ENCODE measurements at regions not wholly inside any gene's neighbourhood (a gene's known extent, or its start where the extent isn't known, plus 50 kb on each side); places are given as distances from the start of the nearest gene placed in this dataset.

DNA sequence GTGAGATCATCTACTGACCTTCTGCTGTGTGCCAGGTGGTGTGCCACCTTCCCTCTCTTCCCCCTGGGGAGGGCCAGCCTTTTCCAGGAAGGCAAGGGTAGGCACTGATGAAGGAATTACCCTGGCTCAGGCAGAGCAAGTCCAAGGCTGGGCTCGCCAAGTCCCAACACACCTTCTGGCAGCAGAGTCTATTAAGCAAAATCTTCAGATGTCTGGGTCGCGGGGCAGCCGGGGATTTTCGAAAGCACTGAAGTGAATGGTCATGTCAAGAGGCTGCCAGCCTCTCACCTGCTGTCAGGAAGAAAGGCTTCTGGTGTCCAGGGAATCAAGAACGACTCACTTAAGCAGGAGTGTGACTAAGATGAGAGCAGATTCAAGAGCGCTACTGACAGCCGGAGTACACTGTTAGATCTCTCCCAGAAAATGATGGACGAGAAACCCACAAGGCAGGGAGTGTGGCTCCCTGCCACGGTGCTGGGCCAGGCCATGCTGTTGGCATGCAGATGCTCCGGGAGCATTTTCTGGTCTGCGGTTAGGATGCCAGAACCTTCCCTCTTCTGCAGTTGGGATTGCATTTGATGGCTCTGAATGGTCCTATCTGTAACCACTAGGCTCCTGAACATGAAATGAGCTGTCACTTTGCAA lies 479.8 kb downstream of the SHQ1 start:
- TF ChIP-seq, protein P1, sequence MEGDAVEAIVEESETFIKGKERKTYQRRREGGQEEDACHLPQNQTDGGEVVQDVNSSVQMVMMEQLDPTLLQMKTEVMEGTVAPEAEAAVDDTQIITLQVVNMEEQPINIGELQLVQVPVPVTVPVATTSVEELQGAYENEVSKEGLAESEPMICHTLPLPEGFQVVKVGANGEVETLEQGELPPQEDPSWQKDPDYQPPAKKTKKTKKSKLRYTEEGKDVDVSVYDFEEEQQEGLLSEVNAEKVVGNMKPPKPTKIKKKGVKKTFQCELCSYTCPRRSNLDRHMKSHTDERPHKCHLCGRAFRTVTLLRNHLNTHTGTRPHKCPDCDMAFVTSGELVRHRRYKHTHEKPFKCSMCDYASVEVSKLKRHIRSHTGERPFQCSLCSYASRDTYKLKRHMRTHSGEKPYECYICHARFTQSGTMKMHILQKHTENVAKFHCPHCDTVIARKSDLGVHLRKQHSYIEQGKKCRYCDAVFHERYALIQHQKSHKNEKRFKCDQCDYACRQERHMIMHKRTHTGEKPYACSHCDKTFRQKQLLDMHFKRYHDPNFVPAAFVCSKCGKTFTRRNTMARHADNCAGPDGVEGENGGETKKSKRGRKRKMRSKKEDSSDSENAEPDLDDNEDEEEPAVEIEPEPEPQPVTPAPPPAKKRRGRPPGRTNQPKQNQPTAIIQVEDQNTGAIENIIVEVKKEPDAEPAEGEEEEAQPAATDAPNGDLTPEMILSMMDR (IDR thresholded peaks at IDR 0.05; ENCODE audit: poor library complexity, severe bottlenecking): no peak
- no peak for DNase-seq (ENCODE audit: low spot score)
- Histone ChIP-seq H3K9me3 (ENCODE audit: severe bottlenecking) (no peaks in the 10 kb centered on the region), H3K4me3 (ENCODE audit: severe bottlenecking) (no peak overlapping the region), H3K36me3 (ENCODE audit: low read depth) (no peaks in the 10 kb centered on the region), H3K4me1 (ENCODE audit: insufficient read depth, poor library complexity, severe bottlenecking) (no peaks in the 10 kb centered on the region), H3K27me3 (ENCODE audit: insufficient read depth, poor library complexity, severe bottlenecking) (no peaks in the 10 kb centered on the region), H3K27ac (ENCODE audit: poor library complexity, severe bottlenecking) (no peak overlapping the region)
- ATAC-seq (ENCODE audit: low read depth): no peak

GRCh38 chr3:72361990-72362389 lies 486.3 kb downstream of the SHQ1 start:
- Histone ChIP-seq H3K4me1 (ENCODE audit: insufficient read depth, poor library complexity, severe bottlenecking) (no peaks in the 10 kb centered on the region), H3K36me3 (ENCODE audit: low read depth) (no peaks in the 10 kb centered on the region), H3K27me3 (ENCODE audit: insufficient read depth, poor library complexity, severe bottlenecking) (no peaks in the 10 kb centered on the region), H3K9me3 (ENCODE audit: severe bottlenecking) (no peaks in the 10 kb centered on the region), H3K4me3 (ENCODE audit: severe bottlenecking) (no peak overlapping the region), H3K27ac (ENCODE audit: poor library complexity, severe bottlenecking) (no peak overlapping the region)
- TF ChIP-seq, protein P1 (IDR thresholded peaks at IDR 0.05; ENCODE audit: poor library complexity, severe bottlenecking): no peak
- DNase-seq (ENCODE audit: low spot score) (no peak), ATAC-seq (ENCODE audit: low read depth) (no peak)

GRCh38 chr3:72359743-72360142 lies 488.5 kb downstream of the SHQ1 start:
- Histone ChIP-seq H3K27me3 (ENCODE audit: insufficient read depth, poor library complexity, severe bottlenecking) (no peaks in the 10 kb centered on the region), H3K9me3 (ENCODE audit: severe bottlenecking) (no peaks in the 10 kb centered on the region), H3K27ac (ENCODE audit: poor library complexity, severe bottlenecking) (no peak overlapping the region), H3K4me1 (ENCODE audit: insufficient read depth, poor library complexity, severe bottlenecking) (no peaks in the 10 kb centered on the region), H3K4me3 (ENCODE audit: severe bottlenecking) (no peak overlapping the region), H3K36me3 (ENCODE audit: low read depth) (no peaks in the 10 kb centered on the region)
- no peak for DNase-seq (ENCODE audit: low spot score)
- ATAC-seq (ENCODE audit: low read depth): no peak
- TF ChIP-seq, protein P1 (IDR thresholded peaks at IDR 0.05; ENCODE audit: poor library complexity, severe bottlenecking): no peak

- ATAC-seq (ENCODE audit: low read depth): no peak
- no peaks in the 10 kb centered on the region for H3K27me3 ChIP-seq (ENCODE audit: insufficient read depth, poor library complexity, severe bottlenecking)
- H3K27ac ChIP-seq (ENCODE audit: poor library complexity, severe bottlenecking): no peak overlapping the region
- DNase-seq (ENCODE audit: low spot score): no peak
- TF ChIP-seq, protein P1 (IDR thresholded peaks at IDR 0.05; ENCODE audit: poor library complexity, severe bottlenecking): no peak
- H3K36me3 ChIP-seq (ENCODE audit: low read depth): no peaks in the 10 kb centered on the region
- no peaks in the 10 kb centered on the region for H3K9me3 ChIP-seq (ENCODE audit: severe bottlenecking)
- H3K4me1 ChIP-seq (ENCODE audit: insufficient read depth, poor library complexity, severe bottlenecking): peaks cover 2% of the 10 kb centered on the region
- no peak overlapping the region for H3K4me3 ChIP-seq (ENCODE audit: severe bottlenecking)
Measured at GRCh38 chr3:72355168-72355567, 493.1 kb downstream of the SHQ1 start.

- Histone ChIP-seq H3K4me1 (ENCODE audit: insufficient read depth, poor library complexity, severe bottlenecking) (peaks cover 2% of the 10 kb centered on the region), H3K27me3 (ENCODE audit: insufficient read depth, poor library complexity, severe bottlenecking) (no peaks in the 10 kb centered on the region), H3K27ac (ENCODE audit: poor library complexity, severe bottlenecking) (no peak overlapping the region), H3K9me3 (ENCODE audit: severe bottlenecking) (no peaks in the 10 kb centered on the region), H3K4me3 (ENCODE audit: severe bottlenecking) (no peak overlapping the region), H3K36me3 (ENCODE audit: low read depth) (no peaks in the 10 kb centered on the region)
- TF ChIP-seq, protein P1 (IDR thresholded peaks at IDR 0.05; ENCODE audit: poor library complexity, severe bottlenecking): no peak
- ATAC-seq (ENCODE audit: low read depth) (no peak), DNase-seq (ENCODE audit: low spot score) (no peak)
Measured at GRCh38 chr3:72354486-72354885, 493.8 kb downstream of the SHQ1 start.
